GM18873 (cell line): ENCODE measurements at regions not wholly inside any gene's neighbourhood (a gene's known extent, or its start where the extent isn't known, plus 50 kb on each side); places are given as distances from the start of the nearest gene placed in this dataset.

ENCODE experiments used
- ATAC-seq: cut with Tn5 transposase; IDR thresholded peaks from one replicate; pipeline ENCODE4 v1.9.1; 2021; ENCODE audit warnings: mild to moderate bottlenecking, moderate library complexity, moderate number of reproducible peaks; ENCODE audit not compliant: unreplicated experiment, low FRiP score

DNA sequence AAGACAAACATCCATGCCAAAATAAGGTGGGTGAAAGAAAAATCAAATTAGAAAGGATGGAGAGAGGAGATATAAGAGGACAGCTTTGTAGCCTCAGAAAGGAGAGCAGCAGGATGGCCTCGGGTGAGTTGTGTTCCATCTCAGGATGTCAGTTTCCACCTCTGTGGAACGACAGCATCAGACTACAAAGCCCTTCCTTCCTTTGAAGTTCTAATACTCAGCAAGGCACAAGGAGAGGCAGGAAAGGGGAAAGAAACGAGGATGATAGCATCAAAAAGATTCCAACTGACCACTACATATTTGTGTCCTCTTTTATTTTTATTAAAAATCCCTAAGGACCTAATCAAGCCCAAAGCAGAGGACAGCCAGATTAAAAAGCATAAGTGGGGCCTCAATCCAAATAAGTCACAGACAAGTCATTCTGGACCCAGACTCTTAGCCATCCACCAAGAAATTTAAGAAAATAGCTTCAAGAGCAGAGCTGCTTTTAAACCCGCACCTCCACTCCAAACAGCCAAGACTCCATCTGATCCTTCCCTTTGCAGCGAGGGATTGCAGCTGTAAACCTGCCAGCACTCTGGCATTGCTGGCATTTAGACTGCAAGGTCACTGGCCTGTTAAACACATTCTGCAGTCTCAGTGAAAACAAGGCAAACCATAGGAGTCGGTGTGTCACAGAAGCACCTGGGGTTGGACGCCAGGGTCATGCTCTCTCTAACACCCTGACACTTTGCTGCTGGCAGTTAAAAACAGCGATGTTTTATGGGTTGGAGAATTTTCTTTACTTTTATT, 314.5 kb upstream of the CHAC2 start:
- ATAC-seq = no peak

GRCh38 chr2:53452400-53452799, 315.2 kb upstream of the CHAC2 start:
- no peak for ATAC-seq

DNA sequence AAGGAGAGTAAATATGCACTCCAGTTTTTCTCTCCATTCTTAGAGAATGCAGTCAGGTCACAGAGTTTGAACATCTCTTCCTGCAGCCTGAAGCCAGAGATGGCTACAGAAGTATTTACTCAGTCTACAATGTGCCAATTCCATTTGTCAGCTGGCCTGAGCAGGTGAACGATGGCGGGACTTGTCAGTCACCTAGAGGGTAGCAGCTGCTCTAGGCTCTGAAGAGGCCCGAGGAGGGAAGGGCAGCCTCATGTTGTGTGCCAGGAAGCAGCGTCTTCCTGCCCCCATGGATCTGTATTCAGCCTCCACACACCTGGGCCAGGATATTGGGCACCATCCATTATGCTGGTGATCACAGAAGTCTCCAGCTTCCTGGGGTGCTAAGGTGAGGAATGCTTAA, 316.7 kb upstream of the CHAC2 start:
- no peak for ATAC-seq

- ATAC-seq = no peak
These were observed 319.0 kb upstream of the CHAC2 start for GRCh38 chr2:53448591-53448990.

DNA sequence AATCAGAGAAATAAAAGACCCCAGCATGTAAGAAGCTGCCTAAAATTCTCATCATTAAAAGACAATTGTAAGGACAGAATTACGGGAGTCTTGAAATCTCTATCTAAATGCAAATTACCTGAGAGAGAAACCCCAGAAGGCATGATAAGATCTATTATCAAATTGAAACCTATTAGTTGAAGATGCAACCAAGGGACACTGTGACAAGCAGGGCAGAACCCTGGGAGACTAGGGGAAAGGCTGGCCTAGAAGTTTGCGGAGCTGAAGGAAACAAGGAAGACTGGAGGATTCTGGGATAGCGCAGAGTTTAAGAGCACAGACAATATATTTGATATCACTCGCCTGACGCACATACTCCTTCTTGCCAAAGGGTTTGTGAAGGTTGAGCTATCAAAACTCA, 319.5 kb upstream of the CHAC2 start:
- no peak for ATAC-seq

GRCh38 chr2:53445383-53446070, 322.1 kb upstream of the CHAC2 start:
- ATAC-seq = no peak

DNA sequence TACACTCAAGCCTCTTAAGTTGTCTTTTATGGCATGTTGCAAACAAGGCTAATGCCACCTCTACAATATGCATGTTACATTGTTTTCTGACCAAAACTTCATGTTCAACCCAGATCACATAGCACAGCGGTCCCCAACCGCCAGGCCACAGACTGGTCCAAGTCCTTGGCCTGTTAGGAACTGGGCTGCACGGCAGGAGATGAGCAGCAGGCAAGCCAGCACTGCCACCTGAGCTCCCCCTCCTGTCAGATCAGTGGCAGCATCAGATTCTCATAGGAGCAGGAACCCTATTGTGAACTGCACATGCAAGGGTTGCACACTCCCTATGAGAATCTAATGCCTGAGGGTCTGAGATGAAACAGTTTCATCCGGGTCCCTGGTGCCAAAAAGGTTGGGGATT, 324.8 kb upstream of the CHAC2 start:
- ATAC-seq = no peak

- ATAC-seq = no peak
These were observed 325.5 kb upstream of the CHAC2 start for GRCh38 chr2:53442093-53442492.

- no peak for ATAC-seq
These were observed 328.9 kb upstream of the CHAC2 start for GRCh38 chr2:53438692-53439091.

DNA sequence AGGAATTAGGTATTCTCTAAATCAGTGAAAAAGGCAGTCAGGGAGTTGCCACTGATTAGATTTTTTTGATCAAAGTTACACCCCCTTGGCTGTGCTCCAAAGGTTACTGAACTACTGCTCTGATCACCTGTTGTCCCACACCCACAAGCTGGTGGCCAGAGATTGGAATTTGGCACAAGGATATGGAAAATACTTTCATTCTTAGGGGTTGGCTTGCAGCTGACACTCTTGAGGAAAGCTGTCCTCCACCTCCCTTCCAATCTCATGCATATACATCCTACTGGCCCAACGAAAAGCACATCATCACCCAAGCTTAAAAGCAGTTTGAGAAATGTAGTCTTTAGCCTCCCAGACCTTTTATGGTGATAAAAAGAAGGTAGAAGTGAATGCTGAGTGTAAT, 329.5 kb upstream of the CHAC2 start:
- no peak for ATAC-seq

- ATAC-seq = no peak
These were observed 330.2 kb upstream of the CHAC2 start for GRCh38 chr2:53437371-53437770.

- ATAC-seq = no peak
These were observed 330.7 kb upstream of the CHAC2 start for GRCh38 chr2:53436882-53437281.

DNA sequence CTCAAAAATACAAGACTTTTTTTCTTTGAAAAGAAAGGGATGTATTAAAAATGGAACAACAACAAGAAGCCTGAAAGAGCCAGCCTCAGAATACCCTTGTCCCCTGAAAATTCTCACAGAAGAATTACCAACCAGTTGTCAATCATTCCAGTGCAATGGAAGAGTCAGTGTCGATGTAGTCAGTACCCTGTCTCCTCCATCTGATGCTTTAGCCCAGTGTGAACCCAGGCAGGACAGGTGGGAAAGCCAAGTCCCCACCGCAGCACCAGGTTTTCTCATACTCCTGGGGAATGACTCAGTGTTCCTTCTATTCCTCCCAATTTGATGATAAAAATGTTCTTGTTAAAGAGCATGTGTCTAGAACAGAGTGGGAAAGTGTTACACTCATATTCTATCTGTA, 332.0 kb upstream of the CHAC2 start:
- no peak for ATAC-seq

DNA sequence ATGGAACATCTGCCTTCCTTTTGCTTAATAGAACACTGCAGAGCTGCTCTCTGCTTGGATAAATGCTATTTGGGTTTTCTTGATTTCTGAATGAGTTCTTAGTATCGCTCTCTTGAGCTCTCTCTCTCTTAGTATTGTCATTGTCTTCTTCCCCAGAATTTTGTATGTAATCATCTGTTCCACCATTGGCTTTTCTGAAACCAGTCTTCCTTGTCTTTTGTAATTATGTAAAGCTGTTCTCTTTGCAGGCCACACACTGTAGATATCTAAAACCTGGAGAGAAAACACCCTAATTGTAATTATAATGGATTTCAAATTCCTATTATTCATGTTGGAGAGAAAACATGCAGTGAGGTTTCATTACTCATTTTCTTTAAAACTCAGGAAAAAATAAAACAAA, 333.1 kb upstream of the CHAC2 start:
- no peak for ATAC-seq

GRCh38 chr2:53432936-53433335, 334.7 kb upstream of the CHAC2 start:
- no peak for ATAC-seq

GRCh38 chr2:53429901-53430300, 337.7 kb upstream of the CHAC2 start:
- ATAC-seq = no peak

GRCh38 chr2:53424902-53425301, 342.7 kb upstream of the CHAC2 start:
- ATAC-seq = peak; percentile 50

DNA sequence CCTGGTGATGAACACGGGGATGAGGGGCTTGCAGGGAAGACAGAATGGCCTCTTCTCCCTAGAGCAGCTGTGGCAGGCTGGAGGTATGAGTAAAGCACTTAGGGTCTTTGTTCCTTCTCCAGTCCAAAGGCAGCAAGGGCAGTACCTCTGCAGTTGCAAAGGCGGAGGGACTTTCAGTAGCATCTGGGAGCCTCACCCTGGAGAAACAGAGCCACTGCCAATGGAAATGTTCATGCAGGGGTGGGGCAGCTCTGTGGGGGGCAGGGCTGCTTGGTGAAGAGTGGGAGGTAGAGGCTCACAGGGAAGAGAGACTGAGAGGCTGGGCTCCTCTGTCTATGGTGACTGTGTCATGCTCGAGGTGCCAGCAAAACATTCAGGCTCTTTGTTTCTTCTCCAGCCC, 344.1 kb upstream of the CHAC2 start:
- no peak for ATAC-seq

GRCh38 chr2:53422979-53423378, 344.6 kb upstream of the CHAC2 start:
- ATAC-seq = no peak

DNA sequence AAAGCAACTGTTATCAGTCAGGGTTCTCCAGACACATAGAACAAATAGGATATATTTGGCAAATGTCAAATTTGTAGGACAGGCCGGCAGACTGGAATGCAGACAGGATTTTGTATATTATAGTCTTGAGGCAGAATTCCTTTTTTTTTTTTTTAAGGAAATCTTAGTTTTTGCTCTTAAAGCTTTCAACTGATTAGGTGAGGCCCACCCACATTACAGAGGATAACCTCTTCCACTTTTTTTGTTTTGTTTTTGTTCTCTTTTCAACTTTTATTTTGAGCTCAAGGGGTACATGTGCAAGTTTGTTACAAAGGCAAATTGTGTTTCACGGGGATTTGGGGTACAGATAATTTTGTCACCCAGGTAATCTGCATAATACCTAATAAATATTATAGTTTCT, 350.2 kb upstream of the CHAC2 start:
- no peak for ATAC-seq

GRCh38 chr2:53407363-53408080, 360.1 kb upstream of the CHAC2 start:
- no peak for ATAC-seq
